ENCODE measurements at regions not wholly inside any gene's neighbourhood (a gene's known extent, or its start where the extent isn't known, plus 50 kb on each side); places are given as distances from the start of the nearest gene placed in this dataset.

- no peaks in the 10 kb centered on the region for H3K36me3 ChIP-seq (ENCODE audit: insufficient read depth, low read length)
- no peak overlapping the region for H3K4me3 ChIP-seq
- TF ChIP-seq POLR2AphosphoS5 (IDR thresholded peaks at IDR 0.05; ENCODE audit: borderline replicate concordance, low read depth, low read length) (no peak), FOXP2 (optimal IDR thresholded peaks at IDR 0.05; ENCODE audit: control extremely low read depth, extremely low read length, insufficient read depth) (no peak), EZH2 (IDR thresholded peaks at IDR 0.05) (no peak)
- no peaks in the 10 kb centered on the region for H3K9me3 ChIP-seq (ENCODE audit: low read depth, low read length)
- no peak overlapping the region for H3K9ac ChIP-seq (ENCODE audit: insufficient read length)
- no peak for DNase-seq (ENCODE audit: low read depth, low spot score)
- no peak overlapping the region for H3K27ac ChIP-seq
These were observed 305.5 kb downstream of the AEBP2 start for GRCh38 chr12:19744705-19745218.

GRCh38 chr12:19746471-19746870, 307.2 kb downstream of the AEBP2 start:
- H3K36me3 ChIP-seq (ENCODE audit: insufficient read depth, low read length) = no peaks in the 10 kb centered on the region
- no peak overlapping the region for H3K27ac ChIP-seq
- TF ChIP-seq POLR2AphosphoS5 (IDR thresholded peaks at IDR 0.05; ENCODE audit: borderline replicate concordance, low read depth, low read length) (no peak), EZH2 (IDR thresholded peaks at IDR 0.05) (no peak), FOXP2 (optimal IDR thresholded peaks at IDR 0.05; ENCODE audit: control extremely low read depth, extremely low read length, insufficient read depth) (no peak)
- no peaks in the 10 kb centered on the region for H3K9me3 ChIP-seq (ENCODE audit: low read depth, low read length)
- no peak overlapping the region for H3K4me3 ChIP-seq
- no peak overlapping the region for H3K9ac ChIP-seq (ENCODE audit: insufficient read length)
- DNase-seq (ENCODE audit: low read depth, low spot score) = no peak

- Histone ChIP-seq H3K27ac (no peak overlapping the region), H3K9ac (ENCODE audit: insufficient read length) (no peak overlapping the region), H3K9me3 (ENCODE audit: low read depth, low read length) (no peaks in the 10 kb centered on the region), H3K4me3 (no peak overlapping the region), H3K36me3 (ENCODE audit: insufficient read depth, low read length) (no peaks in the 10 kb centered on the region)
- TF ChIP-seq FOXP2 (optimal IDR thresholded peaks at IDR 0.05; ENCODE audit: control extremely low read depth, extremely low read length, insufficient read depth) (no peak), EZH2 (IDR thresholded peaks at IDR 0.05) (no peak), POLR2AphosphoS5 (IDR thresholded peaks at IDR 0.05; ENCODE audit: borderline replicate concordance, low read depth, low read length) (no peak)
- no peak for DNase-seq (ENCODE audit: low read depth, low spot score)
These were observed 310.7 kb downstream of the AEBP2 start for GRCh38 chr12:19749906-19750574.

- Histone ChIP-seq H3K36me3 (ENCODE audit: insufficient read depth, low read length) (no peaks in the 10 kb centered on the region), H3K27ac (no peak overlapping the region), H3K9me3 (ENCODE audit: low read depth, low read length) (no peaks in the 10 kb centered on the region), H3K4me3 (no peak overlapping the region), H3K9ac (ENCODE audit: insufficient read length) (no peak overlapping the region)
- DNase-seq (ENCODE audit: low read depth, low spot score) = no peak
- TF ChIP-seq EZH2 (IDR thresholded peaks at IDR 0.05) (no peak), POLR2AphosphoS5 (IDR thresholded peaks at IDR 0.05; ENCODE audit: borderline replicate concordance, low read depth, low read length) (no peak), FOXP2 (optimal IDR thresholded peaks at IDR 0.05; ENCODE audit: control extremely low read depth, extremely low read length, insufficient read depth) (no peak)
These were observed 311.8 kb downstream of the AEBP2 start for GRCh38 chr12:19751078-19751477.

- no peak for DNase-seq (ENCODE audit: low read depth, low spot score)
- Histone ChIP-seq H3K9ac (ENCODE audit: insufficient read length) (no peak overlapping the region), H3K4me3 (no peak overlapping the region), H3K27ac (no peak overlapping the region), H3K36me3 (ENCODE audit: insufficient read depth, low read length) (no peaks in the 10 kb centered on the region), H3K9me3 (ENCODE audit: low read depth, low read length) (no peaks in the 10 kb centered on the region)
- TF ChIP-seq FOXP2 (optimal IDR thresholded peaks at IDR 0.05; ENCODE audit: control extremely low read depth, extremely low read length, insufficient read depth) = no peak
- TF ChIP-seq POLR2AphosphoS5 (IDR thresholded peaks at IDR 0.05; ENCODE audit: borderline replicate concordance, low read depth, low read length) = no peak
- no peak for TF ChIP-seq EZH2 (IDR thresholded peaks at IDR 0.05)
These were observed 313.4 kb downstream of the AEBP2 start for GRCh38 chr12:19752712-19753111.

GRCh38 chr12:19755136-19755535, 315.8 kb downstream of the AEBP2 start:
- no peak overlapping the region for H3K4me3 ChIP-seq
- TF ChIP-seq FOXP2 (optimal IDR thresholded peaks at IDR 0.05; ENCODE audit: control extremely low read depth, extremely low read length, insufficient read depth) (no peak), POLR2AphosphoS5 (IDR thresholded peaks at IDR 0.05; ENCODE audit: borderline replicate concordance, low read depth, low read length) (no peak), EZH2 (IDR thresholded peaks at IDR 0.05) (no peak)
- H3K9ac ChIP-seq (ENCODE audit: insufficient read length) = no peak overlapping the region
- H3K27ac ChIP-seq = no peak overlapping the region
- no peaks in the 10 kb centered on the region for H3K9me3 ChIP-seq (ENCODE audit: low read depth, low read length)
- DNase-seq (ENCODE audit: low read depth, low spot score) = no peak
- no peaks in the 10 kb centered on the region for H3K36me3 ChIP-seq (ENCODE audit: insufficient read depth, low read length)

- DNase-seq (ENCODE audit: low read depth, low spot score) = no peak
- Histone ChIP-seq H3K9ac (ENCODE audit: insufficient read length) (no peak overlapping the region), H3K36me3 (ENCODE audit: insufficient read depth, low read length) (no peaks in the 10 kb centered on the region), H3K27ac (no peak overlapping the region), H3K4me3 (no peak overlapping the region), H3K9me3 (ENCODE audit: low read depth, low read length) (no peaks in the 10 kb centered on the region)
- TF ChIP-seq EZH2 (IDR thresholded peaks at IDR 0.05) = no peak
- TF ChIP-seq FOXP2 (optimal IDR thresholded peaks at IDR 0.05; ENCODE audit: control extremely low read depth, extremely low read length, insufficient read depth) = no peak
- no peak for TF ChIP-seq POLR2AphosphoS5 (IDR thresholded peaks at IDR 0.05; ENCODE audit: borderline replicate concordance, low read depth, low read length)
These were observed 318.1 kb downstream of the AEBP2 start for GRCh38 chr12:19757317-19757877.

- Histone ChIP-seq H3K9me3 (ENCODE audit: low read depth, low read length) (no peaks in the 10 kb centered on the region), H3K9ac (ENCODE audit: insufficient read length) (no peak overlapping the region), H3K4me3 (0 out of 2 replicates have a peak overlapping the region, but pooled peaks have one; percentile 24), H3K36me3 (ENCODE audit: insufficient read depth, low read length) (no peaks in the 10 kb centered on the region), H3K27ac (no peak overlapping the region)
- DNase-seq (ENCODE audit: low read depth, low spot score) = peak; percentile 45
- TF ChIP-seq EZH2 (IDR thresholded peaks at IDR 0.05) = no peak
- TF ChIP-seq FOXP2 (optimal IDR thresholded peaks at IDR 0.05; ENCODE audit: control extremely low read depth, extremely low read length, insufficient read depth) = no peak
- TF ChIP-seq POLR2AphosphoS5 (IDR thresholded peaks at IDR 0.05; ENCODE audit: borderline replicate concordance, low read depth, low read length) = no peak
These were observed 319.9 kb downstream of the AEBP2 start for GRCh38 chr12:19759227-19759626.
